Spleen (tissue), 7 donors: ENCODE measurements at regions not wholly inside any gene's neighbourhood (a gene's known extent, or its start where the extent isn't known, plus 50 kb on each side); places are given as distances from the start of the nearest gene placed in this dataset.

Experiments
- POLR2A ChIP-seq, 3 donors: fragments of 450-650 bp; IDR thresholded peaks; one replicate each; pipeline ENCODE4 v1.5.1; 2017; ENCODE audit warnings: antibody characterized with exemption in 3 of 3, mild to moderate bottlenecking in 1 of 3
- TF ChIP-seq, protein P1 (sequence below), 11 experiments: fragments of 200-600 bp in 7 of 11; fragments of 450-650 bp in 4 of 11; sonication (generic) in 4 of 11; IDR thresholded peaks in 8 of 11; conservative IDR thresholded peaks in 3 of 11; 1 replicate in 7 of 11; 2 replicates in 4 of 11; pipeline versions ENCODE4 v1.4.0 to v1.8.0; 2016 to 2021; ENCODE audit warnings: antibody characterized with exemption in 11 of 11, inconsistent platforms in 4 of 11, mild to moderate bottlenecking in 1 of 11
- donor health status: DM: no; HTN: no; CAD: no; lungs with moderate emphysema.
- donor health status: DM: no; HTN: no; CAD: no.
- donor health status: DM: no; HTN: no; CAD: no.

DNA sequence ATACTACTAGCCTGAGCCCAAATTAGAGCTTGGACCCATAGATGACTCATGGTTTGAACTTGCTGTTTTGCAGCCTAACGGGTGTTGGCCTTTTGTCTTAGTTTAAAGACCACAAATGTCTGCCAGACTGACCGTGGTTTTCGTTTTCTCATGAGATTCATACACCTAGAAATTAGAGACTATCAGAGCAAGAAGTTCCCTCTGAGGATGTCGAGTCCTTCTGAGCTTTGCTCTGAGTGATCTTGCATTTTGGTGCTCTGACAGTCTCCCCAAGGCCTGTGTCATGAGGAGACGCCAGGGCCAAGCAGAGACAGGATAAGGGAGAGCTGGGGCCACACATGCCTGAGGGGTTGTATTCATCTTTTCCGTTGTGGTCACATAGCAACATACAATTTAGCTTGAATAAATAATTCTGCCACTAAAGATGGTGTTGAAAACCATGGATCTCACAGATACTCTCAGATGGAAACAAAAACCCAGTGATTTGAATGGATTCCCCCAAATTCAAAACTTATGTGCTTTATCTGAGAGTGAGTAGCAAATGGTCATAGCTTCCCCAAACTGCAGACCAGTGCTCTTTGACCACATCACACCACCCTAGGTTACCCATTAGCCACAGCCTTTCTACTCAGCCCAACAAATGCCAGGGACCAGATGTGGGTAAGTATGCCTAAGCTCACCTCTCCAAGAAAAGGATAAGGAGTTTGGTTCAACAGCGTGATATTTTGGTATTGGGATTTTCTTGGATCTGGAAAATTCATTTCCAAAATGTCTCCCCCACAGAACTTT lies 762.0 kb upstream of the IGFBP3 start:
- TF ChIP-seq, protein P1, sequence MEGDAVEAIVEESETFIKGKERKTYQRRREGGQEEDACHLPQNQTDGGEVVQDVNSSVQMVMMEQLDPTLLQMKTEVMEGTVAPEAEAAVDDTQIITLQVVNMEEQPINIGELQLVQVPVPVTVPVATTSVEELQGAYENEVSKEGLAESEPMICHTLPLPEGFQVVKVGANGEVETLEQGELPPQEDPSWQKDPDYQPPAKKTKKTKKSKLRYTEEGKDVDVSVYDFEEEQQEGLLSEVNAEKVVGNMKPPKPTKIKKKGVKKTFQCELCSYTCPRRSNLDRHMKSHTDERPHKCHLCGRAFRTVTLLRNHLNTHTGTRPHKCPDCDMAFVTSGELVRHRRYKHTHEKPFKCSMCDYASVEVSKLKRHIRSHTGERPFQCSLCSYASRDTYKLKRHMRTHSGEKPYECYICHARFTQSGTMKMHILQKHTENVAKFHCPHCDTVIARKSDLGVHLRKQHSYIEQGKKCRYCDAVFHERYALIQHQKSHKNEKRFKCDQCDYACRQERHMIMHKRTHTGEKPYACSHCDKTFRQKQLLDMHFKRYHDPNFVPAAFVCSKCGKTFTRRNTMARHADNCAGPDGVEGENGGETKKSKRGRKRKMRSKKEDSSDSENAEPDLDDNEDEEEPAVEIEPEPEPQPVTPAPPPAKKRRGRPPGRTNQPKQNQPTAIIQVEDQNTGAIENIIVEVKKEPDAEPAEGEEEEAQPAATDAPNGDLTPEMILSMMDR (IDR thresholded peaks at IDR 0.05 in 8 of 11, conservative IDR thresholded peaks at IDR 0.05 in 3 of 11) = no peak
- no peak for TF ChIP-seq POLR2A (IDR thresholded peaks at IDR 0.05)
